ENCODE measurements at regions not wholly inside any gene's neighbourhood (a gene's known extent, or its start where the extent isn't known, plus 50 kb on each side); places are given as distances from the start of the nearest gene placed in this dataset.
"Not testable (repeated sequence)": the region's sequence is repeated elsewhere in the genome, so short reads cannot be mapped to it uniquely, and the experiment has no call there.

- no peak for DNase-seq
These were observed 79.4 kb upstream of the SRD5A2 start for GRCh38 chr2:31660165-31660564.

- no peak for DNase-seq
These were observed 73.5 kb upstream of the SRD5A2 start for GRCh38 chr2:31654241-31654640.

- no peak for DNase-seq
These were observed 71.0 kb upstream of the SRD5A2 start for GRCh38 chr2:31651736-31652135.

- no peak for DNase-seq
These were observed 70.5 kb upstream of the SRD5A2 start for GRCh38 chr2:31651267-31651666.

GRCh38 chr2:31644551-31644950 lies 63.8 kb upstream of the SRD5A2 start:
- DNase-seq = no peak

- DNase-seq = no peak
These were observed 62.0 kb upstream of the SRD5A2 start for GRCh38 chr2:31642707-31643106.

- not testable (repeated sequence) for DNase-seq
These were observed 51.5 kb upstream of the SRD5A2 start for GRCh38 chr2:31632201-31632600.
